ENCODE measurements at regions not wholly inside any gene's neighbourhood (a gene's known extent, or its start where the extent isn't known, plus 50 kb on each side); places are given as distances from the start of the nearest gene placed in this dataset.
"Not testable (repeated sequence)": the region's sequence is repeated elsewhere in the genome, so short reads cannot be mapped to it uniquely, and the experiment has no call there.

DNA sequence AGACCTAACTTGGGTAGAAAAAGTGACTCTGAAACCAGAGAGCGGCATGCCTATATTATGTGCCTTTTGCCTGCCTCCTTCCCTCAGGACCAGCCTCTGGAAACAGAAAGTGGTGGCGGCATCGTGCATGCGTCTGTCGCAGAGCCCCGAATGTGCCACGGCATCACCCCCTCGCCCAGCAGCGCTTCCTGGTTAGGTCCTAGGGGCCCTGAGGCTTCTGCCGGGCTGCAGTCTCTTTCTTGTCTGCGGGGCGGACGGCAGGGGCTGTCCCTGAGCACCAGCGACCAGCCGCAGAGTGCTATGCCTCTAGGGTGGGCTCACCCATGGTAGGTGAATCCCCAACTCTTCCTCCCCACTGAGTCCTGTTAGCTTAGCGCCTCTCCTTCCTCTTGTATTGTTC lies 68.7 kb downstream of the VSIG4 start:
- no peak overlapping the region for H3K27ac ChIP-seq
- DNase-seq (ENCODE audit: low read depth, low spot score) = no peak

DNA sequence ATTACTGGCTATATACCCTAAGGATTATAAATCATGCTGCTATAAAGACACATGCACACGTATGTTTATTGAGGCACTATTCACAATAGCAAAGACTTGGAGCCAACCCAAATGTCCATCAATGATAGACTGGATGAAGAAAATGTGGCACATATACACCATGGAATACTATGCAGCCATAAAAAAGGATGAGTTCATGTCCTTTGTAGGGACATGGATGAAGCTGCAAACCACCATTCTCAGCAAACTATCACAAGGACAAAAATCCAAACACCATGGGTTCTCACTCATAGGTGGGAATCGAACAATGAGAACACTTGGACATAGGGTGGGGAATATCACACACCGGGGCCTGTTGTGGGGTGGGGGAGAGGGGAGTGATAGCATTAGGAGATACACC lies 72.7 kb downstream of the VSIG4 start:
- DNase-seq (ENCODE audit: low read depth, low spot score); H3K27ac ChIP-seq: not testable (repeated sequence)

DNA sequence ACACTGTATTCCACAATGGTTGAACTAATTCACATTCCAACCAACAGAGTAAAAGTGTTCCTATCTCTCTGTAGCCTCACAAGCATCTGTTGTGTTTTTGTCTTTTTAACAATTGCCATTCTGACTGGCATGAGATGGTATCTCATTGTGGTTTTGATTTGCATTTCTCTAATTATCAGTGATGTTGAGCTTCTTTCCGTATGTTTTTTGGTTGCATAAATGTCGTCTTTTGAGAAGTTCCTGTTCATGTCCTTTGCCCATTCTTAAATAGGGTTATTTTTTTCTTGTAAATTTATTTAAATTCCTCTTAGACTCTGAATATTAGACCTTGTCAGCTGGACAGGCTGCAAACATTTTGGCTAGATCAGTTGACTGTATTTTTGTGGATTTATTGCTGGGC lies 78.2 kb downstream of the VSIG4 start:
- no peak for DNase-seq (ENCODE audit: low read depth, low spot score)
- no peak overlapping the region for H3K27ac ChIP-seq

DNA sequence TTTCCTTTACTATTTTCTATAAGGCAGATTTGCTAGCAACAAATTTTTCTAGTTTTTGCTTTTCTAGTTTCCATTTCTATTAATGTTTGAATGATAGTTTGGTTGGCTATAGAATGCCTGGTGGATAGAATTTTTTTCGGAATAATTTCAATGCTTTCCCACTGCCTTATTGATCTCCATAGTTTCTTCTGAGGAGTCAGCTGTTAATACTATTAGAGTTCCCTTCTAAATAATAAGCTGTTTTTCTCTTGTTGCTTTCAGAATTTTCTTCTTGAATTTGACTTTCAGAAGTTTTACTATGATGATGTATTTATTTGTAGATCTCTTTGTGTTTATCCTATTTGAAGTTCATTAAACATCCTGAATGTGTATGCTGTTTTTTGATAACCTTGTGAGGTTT lies 91.8 kb downstream of the VSIG4 start:
- no peak for DNase-seq (ENCODE audit: low read depth, low spot score)
- H3K27ac ChIP-seq = no peak overlapping the region

DNA sequence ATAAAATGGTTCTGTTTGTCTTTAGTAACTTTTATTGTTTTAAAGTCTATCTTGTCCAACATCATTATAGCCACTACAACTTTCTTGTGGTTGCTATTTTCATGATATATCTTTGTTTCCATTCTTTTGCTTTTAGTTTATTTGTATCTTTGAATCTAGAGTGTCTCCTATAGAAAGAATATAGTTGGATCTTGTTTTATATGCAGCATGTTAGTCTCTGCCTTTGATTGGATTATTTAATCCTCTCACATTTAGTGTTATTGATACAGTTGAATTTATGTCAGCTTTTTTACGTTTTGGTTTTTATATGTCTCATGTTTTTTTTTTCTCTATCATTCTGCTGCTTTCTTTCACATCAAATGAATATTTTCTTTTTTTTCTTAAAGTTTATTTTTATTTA lies 98.1 kb downstream of the VSIG4 start:
- no peak for DNase-seq (ENCODE audit: low read depth, low spot score)
- no peak overlapping the region for H3K27ac ChIP-seq

DNA sequence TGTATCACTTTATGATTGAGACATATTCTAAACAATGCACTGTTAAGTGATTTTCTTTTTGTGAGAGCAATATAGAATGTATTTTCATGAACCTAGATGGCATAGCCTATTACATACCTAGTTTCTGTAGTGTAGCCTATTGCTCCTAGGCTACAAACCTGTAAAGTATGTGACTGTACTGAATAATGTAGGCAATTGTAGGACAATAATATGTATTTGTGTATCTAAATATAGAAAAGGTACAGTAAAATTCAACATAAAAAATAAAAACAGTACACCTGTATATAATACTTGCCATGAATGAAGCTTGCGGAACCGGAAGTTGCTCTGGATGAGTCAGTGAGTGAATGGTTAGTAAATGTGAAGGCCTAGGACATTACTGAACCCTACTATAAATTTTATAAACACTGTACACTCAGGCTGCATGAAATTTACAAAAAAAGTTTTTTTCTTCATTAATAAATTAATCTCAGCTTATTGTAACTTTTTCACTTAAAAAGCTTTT lies 106.7 kb downstream of the VSIG4 start:
- H3K27ac ChIP-seq = peak overlapping the region; percentile 92
- DNase-seq (ENCODE audit: low read depth, low spot score) = no peak

DNA sequence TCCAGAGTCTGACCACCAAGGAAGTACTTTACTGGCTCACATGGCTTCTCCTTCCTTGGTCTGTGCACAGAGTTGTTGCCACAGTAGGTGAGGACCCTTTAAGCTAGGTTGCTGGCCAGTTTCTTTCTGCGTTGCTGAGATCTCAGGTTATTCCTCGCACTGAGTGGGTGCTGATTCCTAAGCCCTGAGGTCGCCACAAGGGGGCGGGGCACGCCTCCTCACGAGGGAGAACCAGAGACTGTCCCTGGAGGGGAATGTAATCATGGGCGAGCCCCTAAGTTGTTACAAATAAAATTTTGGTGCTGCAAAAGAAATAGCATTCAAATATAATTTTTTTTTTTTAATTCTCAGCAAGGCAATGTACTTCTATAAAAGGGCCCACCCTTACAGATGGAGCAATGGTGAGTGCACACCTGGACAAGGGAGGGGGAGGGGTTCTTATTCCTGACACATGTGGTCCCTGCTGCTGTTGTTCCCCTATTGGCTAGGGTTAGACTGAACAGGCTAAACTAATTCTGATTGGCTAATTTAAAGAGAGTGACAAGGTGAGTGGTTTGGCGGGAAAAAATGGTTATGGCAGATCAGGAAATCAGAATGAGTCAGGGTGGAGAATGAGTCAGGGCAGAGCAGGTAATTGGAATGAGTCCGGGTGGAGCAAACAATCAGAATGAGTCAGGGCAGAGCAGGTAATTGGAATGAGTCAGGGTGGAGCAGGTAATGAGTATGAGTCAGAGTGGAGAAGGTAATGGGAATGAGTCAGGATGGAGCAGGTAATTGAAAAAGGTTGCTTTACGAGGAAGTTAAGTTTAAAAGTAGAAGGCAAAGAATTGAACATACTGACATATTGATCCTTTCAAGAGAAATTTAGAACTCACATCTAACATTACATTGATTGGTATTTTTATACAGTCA lies 107.5 kb downstream of the VSIG4 start:
- H3K27ac ChIP-seq = peak overlapping the region; percentile 92

DNA sequence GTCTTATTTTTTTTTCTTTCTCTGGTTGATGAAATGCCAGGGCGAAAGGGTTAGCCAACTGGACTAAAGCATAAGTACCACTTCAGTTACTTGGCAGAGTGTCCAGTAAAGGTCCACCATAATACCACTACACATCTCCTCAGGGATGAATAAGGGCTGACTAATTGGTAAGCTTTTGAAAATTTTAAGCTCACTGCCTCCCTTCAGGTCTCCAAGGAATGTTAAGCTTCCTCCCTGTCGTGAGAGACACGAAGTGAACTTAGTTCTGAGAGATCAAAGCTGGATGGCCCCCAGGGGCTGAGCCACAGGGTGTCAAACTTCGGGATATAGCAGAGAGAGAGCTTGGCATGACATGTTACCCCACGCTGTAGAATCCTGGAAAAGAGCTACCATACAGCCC lies 111.4 kb downstream of the VSIG4 start:
- no peak for DNase-seq (ENCODE audit: low read depth, low spot score)

More for the DNA sequence above, 107.5 kb downstream of the VSIG4 start:
- DNase-seq (ENCODE audit: low read depth, low spot score) = peak; percentile 75

DNA sequence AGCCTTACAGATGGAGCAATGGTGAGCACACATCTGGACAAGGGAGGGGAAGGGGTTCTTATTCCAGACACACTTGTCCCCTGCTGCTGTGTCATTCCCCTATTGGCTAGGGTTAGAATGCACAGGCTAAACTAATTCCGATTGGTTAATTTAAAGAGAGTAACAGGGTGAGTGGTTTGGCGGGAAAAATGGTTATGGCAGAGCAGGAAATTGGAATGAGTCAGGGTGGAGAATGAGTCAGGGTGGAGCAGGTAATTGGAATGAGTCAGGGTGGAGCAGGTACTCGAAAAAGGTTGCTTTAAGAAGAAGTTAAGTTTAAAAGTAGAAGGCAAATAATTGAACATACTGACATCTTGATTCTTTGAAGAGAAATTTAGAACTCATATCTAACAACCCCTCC lies 112.5 kb downstream of the VSIG4 start:
- H3K27ac ChIP-seq = peak overlapping the region; percentile 95
- DNase-seq (ENCODE audit: low read depth, low spot score) = not testable (repeated sequence)

More for the DNA sequence above, 111.4 kb downstream of the VSIG4 start:
- H3K27ac ChIP-seq = peak overlapping the region; percentile 95

DNA sequence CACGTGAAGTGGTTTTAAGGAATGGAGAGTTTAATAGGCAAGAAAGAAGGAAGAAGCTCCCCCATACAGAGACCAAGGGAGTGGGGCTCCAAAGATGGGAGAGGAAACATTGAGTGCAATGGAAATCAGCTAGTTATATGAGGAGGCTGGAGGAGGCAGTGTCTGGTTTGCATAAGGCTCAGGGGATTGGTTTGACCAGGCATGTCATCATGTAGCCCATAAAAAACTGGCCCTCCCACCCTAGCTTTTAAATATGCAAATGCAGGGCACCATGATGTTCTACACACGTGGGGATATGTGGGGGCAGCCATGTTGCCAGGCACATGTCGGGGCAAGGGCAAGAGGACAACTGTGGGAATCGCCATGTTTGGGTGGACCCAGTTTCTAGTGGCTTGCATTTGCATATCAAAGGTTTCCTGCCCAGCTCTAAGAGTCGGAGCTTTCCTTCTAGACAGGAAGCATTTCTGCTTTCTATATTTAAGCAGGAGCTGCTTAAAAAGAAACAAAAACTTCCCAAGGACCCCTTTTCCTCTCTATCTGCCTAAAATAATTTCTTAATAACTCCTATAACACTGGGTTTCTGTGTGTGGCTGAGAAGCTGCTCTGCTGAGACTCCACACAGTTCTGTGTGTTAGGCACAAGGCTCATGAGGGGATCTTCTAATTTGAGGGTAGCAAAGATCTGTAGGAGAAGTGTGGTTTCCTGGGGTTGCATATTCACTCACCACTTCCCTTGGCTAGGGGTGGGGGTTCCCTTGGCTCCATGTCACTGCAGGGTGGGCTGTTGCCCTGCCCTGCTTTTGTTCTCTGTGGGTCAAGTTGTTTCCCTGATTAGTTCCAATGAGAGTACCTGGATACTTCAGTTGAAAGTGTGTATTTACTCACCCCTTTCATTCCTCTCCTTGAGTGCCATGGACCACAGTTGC lies 113.5 kb downstream of the VSIG4 start:
- no peak for DNase-seq (ENCODE audit: low read depth, low spot score)
- peak overlapping the region; percentile 95 for H3K27ac ChIP-seq

DNA sequence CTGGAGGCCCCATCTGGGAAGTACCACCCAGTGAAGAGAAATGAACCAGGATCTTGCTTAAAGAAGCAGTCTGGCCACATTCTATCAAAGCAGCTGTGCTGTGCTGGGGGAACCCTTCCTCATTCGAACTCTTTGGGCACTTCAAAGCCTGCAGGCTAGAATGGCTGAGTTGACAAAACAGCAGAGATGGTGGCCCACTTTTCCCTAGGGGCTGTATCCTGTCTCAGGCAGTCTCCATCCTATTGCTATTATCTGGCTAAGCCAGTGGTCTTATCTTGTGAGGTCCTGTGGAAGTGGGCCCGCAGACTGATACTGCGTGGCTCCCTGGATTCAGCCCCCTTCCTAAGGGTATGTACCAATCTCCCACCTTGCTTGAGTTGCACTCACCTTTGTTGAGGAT lies 114.3 kb downstream of the VSIG4 start:
- H3K27ac ChIP-seq = peak overlapping the region; percentile 95
- DNase-seq (ENCODE audit: low read depth, low spot score) = no peak

DNA sequence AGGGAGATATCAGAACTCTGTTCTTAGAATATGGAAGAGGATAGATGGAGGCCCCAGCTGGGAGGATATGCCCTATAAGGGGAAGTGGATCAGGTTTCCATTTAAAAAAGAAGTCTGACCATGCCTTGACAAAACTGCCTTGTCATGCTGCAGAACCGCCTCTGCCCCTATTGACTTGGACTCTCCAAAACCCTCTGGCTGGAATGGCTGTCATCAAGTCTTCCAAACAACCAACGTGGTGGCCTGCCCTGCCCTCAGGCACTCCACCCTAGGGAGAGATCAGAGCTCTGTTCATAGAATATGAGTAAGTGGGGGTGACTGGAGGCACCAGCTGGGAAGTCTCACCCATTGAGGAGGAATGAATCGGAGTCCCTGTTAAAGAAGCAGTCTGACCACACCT lies 114.9 kb downstream of the VSIG4 start:
- DNase-seq (ENCODE audit: low read depth, low spot score) = peak; percentile 64
- peak overlapping the region; percentile 95 for H3K27ac ChIP-seq

DNA sequence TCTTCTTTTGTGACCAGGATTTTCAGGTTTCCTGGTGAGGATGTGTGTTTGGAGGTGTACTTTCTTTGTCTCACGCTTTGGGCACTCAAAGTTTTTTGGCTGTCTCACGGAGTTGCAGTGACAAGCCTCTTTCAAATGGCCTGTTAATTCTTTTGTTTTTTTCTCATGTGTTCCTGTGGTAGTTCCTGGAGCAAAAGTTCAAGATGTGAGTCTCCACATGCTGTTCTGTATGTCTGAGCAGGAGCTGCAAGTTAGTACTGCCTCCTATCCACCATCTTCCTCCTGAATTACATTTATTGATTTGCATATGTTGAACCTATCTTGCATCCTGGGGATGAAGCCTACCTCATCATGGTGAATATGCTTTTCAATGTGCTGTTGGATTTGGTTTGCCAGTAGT lies 118.5 kb downstream of the VSIG4 start:
- H3K27ac ChIP-seq = peak overlapping the region; percentile 95
- no peak for DNase-seq (ENCODE audit: low read depth, low spot score)

DNA sequence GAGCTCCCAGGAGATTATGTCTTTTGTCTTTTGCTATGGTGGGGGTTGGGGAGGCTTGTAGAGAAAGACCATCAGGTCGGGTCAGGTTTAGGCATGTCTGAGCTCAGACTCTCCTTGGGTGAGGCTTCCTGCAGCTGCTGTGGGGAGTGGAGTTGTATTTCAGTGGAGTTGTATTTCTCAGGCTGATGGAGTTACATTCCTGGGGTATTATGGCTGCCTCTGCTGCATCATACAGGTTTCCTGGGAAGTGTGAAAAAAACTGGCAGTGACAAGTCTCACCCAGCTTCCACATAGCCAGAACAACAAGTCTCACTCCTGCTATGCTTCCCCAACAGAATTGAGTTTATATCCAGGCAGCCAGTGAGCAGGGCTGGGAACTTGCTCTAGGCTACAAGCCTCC lies 119.3 kb downstream of the VSIG4 start:
- peak overlapping the region; percentile 95 for H3K27ac ChIP-seq
- DNase-seq (ENCODE audit: low read depth, low spot score) = peak; percentile 73

DNA sequence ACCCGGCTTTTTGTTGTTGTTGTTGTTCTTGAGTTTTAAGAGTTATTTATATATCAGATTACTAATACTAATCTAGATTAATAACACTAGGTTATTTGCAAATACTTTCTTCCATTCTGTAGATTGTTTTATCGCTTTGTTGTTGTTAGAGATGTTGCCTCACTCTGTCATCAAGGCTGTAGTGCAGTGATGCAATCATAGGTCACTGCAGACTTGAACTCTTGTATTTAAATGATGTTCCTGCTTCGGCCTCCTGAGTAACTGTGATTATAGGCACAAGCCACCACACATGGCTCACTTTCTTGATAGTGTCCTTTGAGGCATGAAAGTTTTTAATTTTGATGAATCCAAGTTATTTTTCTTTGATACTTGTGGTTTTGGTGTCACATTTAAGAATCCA lies 129.0 kb downstream of the VSIG4 start:
- no peak for DNase-seq (ENCODE audit: low read depth, low spot score)
- no peak overlapping the region for H3K27ac ChIP-seq

DNA sequence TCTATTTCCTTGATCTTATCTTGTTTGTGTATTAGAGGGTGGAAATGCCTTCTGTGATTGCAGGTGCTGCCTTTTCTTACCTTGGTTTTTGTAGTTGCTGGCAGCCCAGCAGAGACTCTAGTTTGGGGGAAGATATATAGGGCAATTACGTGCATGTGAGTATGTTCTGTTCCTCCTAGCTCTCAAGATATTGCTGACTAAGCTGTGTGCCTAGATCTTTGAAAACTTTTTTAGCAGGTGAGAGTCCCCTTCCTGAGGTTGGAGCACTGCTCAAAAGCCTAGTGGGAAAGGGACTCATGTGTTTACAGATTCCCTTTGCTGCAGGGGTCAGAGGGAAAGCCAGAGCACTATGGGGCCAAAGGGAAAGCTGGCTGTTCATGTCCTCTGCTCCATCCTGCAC lies 136.1 kb downstream of the VSIG4 start:
- no peak for DNase-seq (ENCODE audit: low read depth, low spot score)

DNA sequence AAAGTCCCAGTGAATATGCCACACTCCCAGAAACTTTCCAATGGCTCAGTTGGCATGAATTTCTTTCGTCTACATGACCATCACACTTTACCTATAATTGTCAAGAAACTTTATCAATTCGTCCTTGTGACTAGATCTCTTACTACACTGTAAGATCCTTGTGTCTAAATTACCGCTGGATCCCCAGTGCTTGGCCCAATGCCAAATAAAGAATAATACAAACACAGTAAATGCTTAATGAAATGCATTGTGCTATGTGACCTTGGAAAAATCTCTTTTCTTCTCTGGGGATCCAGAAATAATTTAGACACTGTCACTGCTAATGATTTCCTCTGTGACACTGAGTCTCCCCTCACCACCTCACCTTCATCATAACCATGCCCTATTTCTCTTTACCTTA lies 137.9 kb downstream of the VSIG4 start:
- no peak overlapping the region for H3K27ac ChIP-seq
- DNase-seq (ENCODE audit: low read depth, low spot score) = no peak

More for the DNA sequence above, 136.1 kb downstream of the VSIG4 start:
- H3K27ac ChIP-seq = no peak overlapping the region

DNA sequence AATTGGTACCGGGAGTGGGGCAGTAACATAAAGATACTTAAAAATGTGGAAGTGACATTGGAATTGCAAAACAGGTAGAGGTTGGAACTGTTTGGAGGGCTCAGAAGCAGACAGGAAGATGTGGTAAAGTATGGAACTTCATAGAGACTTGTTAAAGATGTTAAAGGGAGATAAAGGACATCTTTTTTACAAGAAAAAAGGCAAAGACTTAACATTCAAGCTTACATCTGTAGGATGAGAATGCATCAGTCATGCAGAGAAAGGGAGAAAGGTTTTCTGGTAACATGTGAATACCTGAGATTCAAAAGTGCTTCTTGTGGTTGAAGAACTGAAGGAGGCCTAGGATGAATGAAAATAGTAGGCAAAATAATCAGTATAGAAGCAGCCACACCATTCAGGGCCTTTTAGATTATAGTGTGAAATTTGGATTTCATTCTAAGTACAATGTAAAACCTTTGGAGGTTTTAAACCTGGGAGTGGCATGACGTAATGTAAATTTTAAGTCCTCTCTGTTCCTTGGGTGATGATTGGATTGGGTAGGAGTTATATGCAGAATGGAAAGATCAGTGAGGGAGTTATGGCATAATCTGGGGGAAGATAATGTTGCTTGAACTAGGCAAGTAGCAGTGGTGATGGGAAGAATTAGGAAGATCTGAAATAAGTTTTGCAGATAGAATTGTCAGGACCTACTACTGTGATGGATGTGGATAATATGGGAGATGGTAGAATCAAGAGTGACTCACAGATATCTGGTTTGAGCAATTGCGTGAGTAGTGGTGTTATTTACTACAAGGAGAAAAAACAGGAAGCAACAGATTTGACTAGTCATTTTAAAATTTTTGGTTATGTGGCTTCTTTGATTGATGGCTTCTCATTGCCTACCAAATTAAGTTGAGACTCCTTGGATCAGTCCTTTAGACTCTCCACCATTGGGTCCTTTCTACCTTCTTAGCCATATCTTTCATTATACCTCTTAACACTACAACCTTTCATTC lies 138.7 kb downstream of the VSIG4 start:
- H3K27ac ChIP-seq = no peak overlapping the region
- DNase-seq (ENCODE audit: low read depth, low spot score) = no peak

DNA sequence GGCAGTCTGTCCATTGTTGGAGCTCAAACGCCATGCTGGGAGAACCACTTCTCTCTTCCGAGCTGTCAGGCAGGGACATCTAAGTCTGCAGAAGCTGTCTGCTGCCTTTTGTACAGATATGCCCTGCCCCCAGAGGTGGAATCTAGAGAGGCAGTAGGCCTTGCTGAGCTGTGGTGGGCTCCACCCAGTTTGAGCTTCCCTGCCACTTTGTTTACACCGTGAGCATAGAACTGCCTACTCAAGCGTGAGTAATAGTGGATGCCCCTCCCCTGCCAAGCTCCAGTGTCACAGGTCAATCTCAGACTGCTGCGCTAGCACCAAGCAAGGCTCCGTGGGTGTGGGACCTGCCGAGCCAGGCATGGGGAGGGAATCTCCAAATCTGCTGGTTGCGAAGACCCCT lies 145.7 kb downstream of the VSIG4 start:
- H3K27ac ChIP-seq = no peak overlapping the region
- DNase-seq (ENCODE audit: low read depth, low spot score) = no peak

DNA sequence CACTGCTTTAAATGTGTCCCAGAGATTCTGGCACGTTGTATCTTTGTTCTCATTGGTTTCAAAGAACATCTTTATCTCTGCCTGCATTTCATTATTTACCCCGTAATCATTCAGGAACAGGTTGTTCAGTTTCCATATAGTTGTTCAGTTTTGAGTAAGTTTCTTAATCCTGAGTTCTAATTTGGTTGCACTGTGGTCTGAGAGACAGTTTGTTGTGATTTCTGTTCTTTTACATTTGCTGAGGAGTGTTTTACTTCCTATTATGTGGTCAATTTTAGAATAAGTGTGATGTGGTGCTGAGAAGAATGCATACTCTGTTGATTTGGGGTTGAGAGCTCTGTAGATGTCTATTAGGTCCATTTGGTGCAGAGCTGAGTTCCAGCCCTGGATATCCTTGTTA lies 148.1 kb downstream of the VSIG4 start:
- DNase-seq (ENCODE audit: low read depth, low spot score); H3K27ac ChIP-seq: not testable (repeated sequence)

All from epithelial cell of prostate (primary cell).